CD4-positive, alpha-beta T cell treated with Interleukin-17A for 4 hours (primary cell): ENCODE measurements at regions not wholly inside any gene's neighbourhood (a gene's known extent, or its start where the extent isn't known, plus 50 kb on each side); places are given as distances from the start of the nearest gene placed in this dataset.

Experiments
- DNase-seq: peaks from one replicate; pipeline ENCODE4 v3.0.0-alpha.2; 2020; ENCODE audit warnings: mixed read lengths

- DNase-seq, result no peak
Measured at GRCh38 chr2:157933160-157933920, 57.2 kb upstream of the ACVR1 start.

GRCh38 chr2:157932480-157933159, 56.5 kb upstream of the ACVR1 start:
- no peak for DNase-seq

DNA sequence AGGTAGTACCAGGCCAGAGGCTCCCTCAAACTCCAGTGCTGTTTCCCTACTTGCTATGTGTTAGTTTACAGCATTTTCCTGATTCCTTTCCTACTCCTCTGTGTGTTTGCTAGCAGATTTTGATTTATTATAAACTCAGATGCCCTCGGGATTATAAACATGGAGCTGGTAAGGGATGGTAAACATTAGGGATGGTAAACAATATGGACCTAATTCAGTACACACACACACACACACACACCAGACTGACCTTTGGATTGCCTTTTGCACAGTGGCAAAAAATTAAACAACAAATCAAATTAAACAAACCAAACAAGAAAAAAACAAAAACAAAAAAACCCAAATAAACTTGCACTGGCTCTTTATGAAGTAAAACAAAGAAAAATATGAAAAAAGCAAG, 55.4 kb upstream of the ACVR1 start:
- DNase-seq, result no peak

GRCh38 chr2:157930728-157931127, 54.6 kb upstream of the ACVR1 start:
- no peak for DNase-seq

- no peak for DNase-seq
Measured at GRCh38 chr2:157929871-157930667, 53.9 kb upstream of the ACVR1 start.

GRCh38 chr2:157928372-157928771, 52.2 kb upstream of the ACVR1 start:
- no peak for DNase-seq

DNA sequence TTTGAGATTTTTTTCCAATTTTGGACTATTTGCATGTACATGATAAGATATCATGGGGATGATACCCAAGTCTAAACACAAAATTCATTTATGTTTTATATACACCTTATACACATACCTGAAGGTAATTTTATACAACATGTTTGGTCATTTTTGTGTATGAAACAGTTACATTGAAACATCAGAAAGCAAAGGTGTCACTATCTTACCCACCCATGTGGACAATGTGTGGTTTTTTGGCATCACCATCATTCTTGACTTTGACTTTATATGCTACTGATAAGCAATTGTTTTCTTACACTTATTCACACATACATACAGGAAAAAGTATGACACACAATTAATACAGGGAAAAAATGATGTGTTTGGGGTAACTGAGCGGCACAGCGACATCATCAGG, 51.0 kb upstream of the ACVR1 start:
- no peak for DNase-seq
